Endodermal cell (in vitro differentiated cells): ENCODE measurements at regions not wholly inside any gene's neighbourhood (a gene's known extent, or its start where the extent isn't known, plus 50 kb on each side); places are given as distances from the start of the nearest gene placed in this dataset.
A peak's percentile ranks its signal among the peaks of the same experiment; 100 is the strongest.

ENCODE experiments used
- DNase-seq: peaks from one replicate; pipeline ENCODE4 v3.0.0-alpha.2; 2017
- H3K27ac ChIP-seq: 2 replicates; pipeline ENCODE4 v1.5.1; 2013; ENCODE audit warnings: mild to moderate bottlenecking, low read depth, low read length, moderate library complexity
- H3K27me3 ChIP-seq: 2 replicates; pipeline ENCODE4 v1.6.1; 2013; ENCODE audit warnings: mild to moderate bottlenecking, low read length, moderate library complexity; ENCODE audit not compliant: insufficient read depth, control insufficient read depth, poor library complexity, severe bottlenecking
- H3K36me3 ChIP-seq: 2 replicates; pipeline ENCODE4 v1.7.0; 2013; ENCODE audit warnings: mild to moderate bottlenecking, low read length, moderate library complexity; ENCODE audit not compliant: control insufficient read depth, insufficient read depth
- H3K4me1 ChIP-seq: one replicate; pipeline ENCODE4 v1.7.0; 2013; ENCODE audit warnings: low read length; ENCODE audit not compliant: control insufficient read depth, insufficient read depth
- H3K4me3 ChIP-seq: 2 replicates; pipeline ENCODE4 v1.5.1; 2013; ENCODE audit warnings: mild to moderate bottlenecking, low read length, moderate library complexity
- H3K9ac ChIP-seq: 2 replicates; pipeline ENCODE4 v1.6.1; 2013; ENCODE audit warnings: mild to moderate bottlenecking, low read length, moderate library complexity; ENCODE audit not compliant: poor library complexity, severe bottlenecking; ENCODE audit errors: extremely low read depth
- H3K9me3 ChIP-seq: 2 replicates; pipeline ENCODE4 v1.6.1; 2013; ENCODE audit warnings: mild to moderate bottlenecking, low read length, moderate library complexity; ENCODE audit not compliant: control insufficient read depth
- H3K27ac Mint-ChIP-seq: 2 replicates; pipeline ENCODE4 v1.8.0; 2020; ENCODE audit warnings: mixed read lengths
- H3K27me3 Mint-ChIP-seq: 2 replicates; pipeline ENCODE4 v1.8.0; 2021; ENCODE audit warnings: mild to moderate bottlenecking, mixed read lengths; ENCODE audit not compliant: insufficient read depth
- H3K36me3 Mint-ChIP-seq: 2 replicates; pipeline ENCODE4 v1.8.0; 2020; ENCODE audit warnings: low read depth, mixed read lengths
- H3K4me1 Mint-ChIP-seq: 2 replicates; pipeline ENCODE4 v1.8.0; 2020; ENCODE audit warnings: mixed read lengths
- H3K4me3 Mint-ChIP-seq: 2 replicates; pipeline ENCODE4 v1.8.0; 2020; ENCODE audit warnings: mild to moderate bottlenecking, moderate library complexity, mixed read lengths
- H3K9me3 Mint-ChIP-seq: 2 replicates; pipeline ENCODE4 v1.8.0; 2020; ENCODE audit warnings: mild to moderate bottlenecking, mixed read lengths
- CTCF ChIP-seq: fragments of 200-600 bp; sonication (generic); conservative IDR thresholded peaks from 2 replicates; pipeline ENCODE4 v1.5.0; 2021; ENCODE audit warnings: antibody characterized with exemption, mild to moderate bottlenecking
- WGBS, 2 experiments: methylation state at CpG; one replicate each; pipeline versions ENCODE4 v1.1.5 to v1.1.7; 2013; ENCODE audit warnings: missing lambda C conversion rate in 2 of 2, mixed read lengths in 1 of 2; ENCODE audit not compliant: insufficient coverage in 1 of 2, insufficient read length in 1 of 2; 5-methylcytosine and 5-hydroxymethylcytosine counted together

- peaks cover 44% of the 10 kb centered on the region for H3K9me3 ChIP-seq
- WGBS, 2 experiments: 90 to 100% methylated on average over 4 of the region's 4 CpGs
- no peak for TF ChIP-seq CTCF
Measured at GRCh38 chr11:106222626-106223025, 145.2 kb downstream of the AASDHPPT start.

GRCh38 chr11:106224172-106224571 is 146.7 kb downstream of the AASDHPPT start:
- peaks cover 44% of the 10 kb centered on the region for H3K9me3 ChIP-seq
- H3K4me1 ChIP-seq: no peaks in the 10 kb centered on the region
- H3K27me3 ChIP-seq: no peaks in the 10 kb centered on the region
- H3K4me3 ChIP-seq: no peak overlapping the region
- TF ChIP-seq CTCF: peak; percentile 34
- Mint-ChIP-seq H3K4me3 (no peak overlapping the region), H3K27me3 (no peaks in the 10 kb centered on the region), H3K9me3 (peaks cover 28% of the 10 kb centered on the region), H3K4me1 (no peaks in the 10 kb centered on the region), H3K27ac (no peak overlapping the region), H3K36me3 (no peaks in the 10 kb centered on the region)
- 0% methylated on average over 1 of the region's 1 CpG; no CpG with 5 or more reads in 1 of the 2 experiments for WGBS, 2 experiments
- no peaks in the 10 kb centered on the region for H3K36me3 ChIP-seq
- no peak for DNase-seq
- no peak overlapping the region for H3K9ac ChIP-seq
- no peak overlapping the region for H3K27ac ChIP-seq

More at GRCh38 chr11:106222626-106223025, 145.2 kb downstream of the AASDHPPT start:
- Mint-ChIP-seq H3K4me3 (no peak overlapping the region), H3K27me3 (no peaks in the 10 kb centered on the region), H3K4me1 (no peaks in the 10 kb centered on the region), H3K27ac (no peak overlapping the region), H3K36me3 (no peaks in the 10 kb centered on the region), H3K9me3 (peaks cover 27% of the 10 kb centered on the region)
- no peak for DNase-seq
- Histone ChIP-seq H3K9ac (no peak overlapping the region), H3K27me3 (no peaks in the 10 kb centered on the region), H3K4me3 (peak overlapping the region; percentile 31), H3K27ac (no peak overlapping the region), H3K4me1 (no peaks in the 10 kb centered on the region), H3K36me3 (no peaks in the 10 kb centered on the region)

GRCh38 chr11:106228996-106229395 is 151.5 kb downstream of the AASDHPPT start:
- Mint-ChIP-seq H3K27ac (no peak overlapping the region), H3K4me3 (no peak overlapping the region), H3K36me3 (no peaks in the 10 kb centered on the region), H3K9me3 (peaks cover 17% of the 10 kb centered on the region), H3K27me3 (no peaks in the 10 kb centered on the region), H3K4me1 (no peaks in the 10 kb centered on the region)
- WGBS, 2 experiments: 87 to 100% methylated on average over 1 of the region's 1 CpG
- H3K27me3 ChIP-seq: no peaks in the 10 kb centered on the region
- H3K4me3 ChIP-seq: no peak overlapping the region
- DNase-seq: no peak
- no peaks in the 10 kb centered on the region for H3K36me3 ChIP-seq
- H3K9ac ChIP-seq: no peak overlapping the region
- no peak for TF ChIP-seq CTCF
- peaks cover 29% of the 10 kb centered on the region for H3K9me3 ChIP-seq
- H3K4me1 ChIP-seq: no peaks in the 10 kb centered on the region
- no peak overlapping the region for H3K27ac ChIP-seq
